Spleen (tissue), 11 donors: ENCODE measurements at regions not wholly inside any gene's neighbourhood (a gene's known extent, or its start where the extent isn't known, plus 50 kb on each side); places are given as distances from the start of the nearest gene placed in this dataset.

Source experiments
- DNase-seq: peaks from one replicate; pipeline ENCODE4 v3.0.0-alpha.2; 2020
- H3K27ac ChIP-seq, 8 donors: fragments of 200-600 bp; sonication (generic) in 7 of 8; 1 replicate in 4 of 8; 2 replicates in 4 of 8; pipeline versions ENCODE4 v1.5.0 to v1.8.0; 2016 to 2021; ENCODE audit warnings: inconsistent platforms in 4 of 8, mild to moderate bottlenecking in 4 of 8, moderate library complexity in 1 of 8
- H3K27me3 ChIP-seq, 7 donors: fragments of 200-600 bp; sonication (generic) in 6 of 7; replicated peaks in 1 of 7; 1 replicate in 4 of 7; 2 replicates in 3 of 7; pipeline versions ENCODE4 v1.5.0 to v1.8.0; 2016 to 2021; ENCODE audit warnings: inconsistent platforms in 3 of 7, mild to moderate bottlenecking in 1 of 7
- H3K36me3 ChIP-seq, 6 donors: fragments of 200-600 bp; sonication (generic) in 5 of 6; 1 replicate in 4 of 6; 2 replicates in 2 of 6; pipeline versions ENCODE4 v1.5.0 to v1.8.0; 2016 to 2021; ENCODE audit warnings: inconsistent platforms in 2 of 6
- H3K4me1 ChIP-seq, 6 donors: fragments of 200-600 bp; sonication (generic) in 5 of 6; 1 replicate in 3 of 6; 2 replicates in 3 of 6; pipeline versions ENCODE4 v1.5.0 to v1.8.0; 2016 to 2021; ENCODE audit warnings: inconsistent platforms in 3 of 6
- H3K4me3 ChIP-seq, 8 donors: fragments of 200-600 bp; sonication (generic) in 7 of 8; 1 replicate in 4 of 8; 2 replicates in 4 of 8; pipeline versions ENCODE4 v1.5.0 to v1.8.0; 2016 to 2021; ENCODE audit warnings: inconsistent platforms in 4 of 8, mild to moderate bottlenecking in 4 of 8, moderate library complexity in 2 of 8
- H3K9me3 ChIP-seq, 8 donors: fragments of 200-600 bp; sonication (generic) in 7 of 8; 1 replicate in 4 of 8; 2 replicates in 4 of 8; pipeline versions ENCODE4 v1.5.0 to v1.8.0; 2016 to 2021; ENCODE audit warnings: inconsistent platforms in 4 of 8
- POLR2A ChIP-seq, 3 donors: fragments of 450-650 bp; IDR thresholded peaks; one replicate each; pipeline ENCODE4 v1.5.1; 2017; ENCODE audit warnings: antibody characterized with exemption in 3 of 3, mild to moderate bottlenecking in 1 of 3
- POLR2AphosphoS5 ChIP-seq, 3 donors: sonication (generic); formaldehyde crosslinking; IDR thresholded peaks; one replicate each; pipeline ENCODE4 v1.5.1; 2017; ENCODE audit warnings: antibody characterized with exemption in 3 of 3
- WGBS, 5 donors: extraction: QIAGEN DNeasy Blood & Tissue Kit in 3 of 5; methylation state at CpG; one replicate each; pipeline versions ENCODE4 v1.1.5 to v1.1.7; 2013 to 2018; 5-methylcytosine and 5-hydroxymethylcytosine counted together
- intact Hi-C: fragments of 100-400 bp; cut with DNase I; formaldehyde crosslinking; loops from one replicate; pipeline ENCODE4 v1.15.0; 2023; ENCODE audit warnings: low total_unique reads
- TF ChIP-seq, protein P1 (sequence below), 11 experiments: fragments of 200-600 bp in 7 of 11; fragments of 450-650 bp in 4 of 11; sonication (generic) in 4 of 11; IDR thresholded peaks in 8 of 11; conservative IDR thresholded peaks in 3 of 11; 1 replicate in 7 of 11; 2 replicates in 4 of 11; pipeline versions ENCODE4 v1.4.0 to v1.8.0; 2016 to 2021; ENCODE audit warnings: antibody characterized with exemption in 11 of 11, inconsistent platforms in 4 of 11, mild to moderate bottlenecking in 1 of 11
- donor health status: healthy with polysubstance abuse.
- donor health status: DM: no; HTN: no; CAD: no; lungs with moderate emphysema.
- donor health status: DM: no; HTN: no; CAD: no.
- donor health status: Bipolar disorder and iron deficiency.
- donor health status: healthy.
- donor health status: DM: no; HTN: no; CAD: no.
- donor health status: DM: yes; HTN: yes; CAD: no.

DNA sequence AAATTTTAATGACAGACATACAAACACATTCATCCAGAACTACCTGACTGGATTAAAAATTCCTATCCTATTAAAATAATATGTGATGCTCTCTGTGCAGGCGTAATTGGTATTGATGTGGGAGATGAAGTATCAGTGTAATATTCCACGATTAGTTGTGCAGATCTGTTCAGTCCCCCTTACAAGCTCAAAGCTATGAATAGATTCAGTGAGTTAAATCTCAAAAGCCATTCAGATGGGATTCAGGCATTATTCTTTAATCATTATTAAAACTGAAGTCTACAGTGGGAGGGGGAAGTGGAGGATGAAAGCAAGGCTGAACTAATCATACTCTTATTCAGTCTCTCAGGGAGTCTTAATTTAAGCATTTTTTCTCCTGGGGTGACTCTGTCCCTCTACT is 855.8 kb downstream of the EFNA5 start:
- H3K4me3 ChIP-seq: no peak overlapping the region
- no peak for DNase-seq
- H3K27me3 ChIP-seq: no peaks in the 10 kb centered on the region
- no peaks in the 10 kb centered on the region for H3K36me3 ChIP-seq
- H3K27ac ChIP-seq: no peak overlapping the region
- WGBS, 5 donors: 57 to 95% (median 86%) methylated on average over 2 of the region's 2 CpGs
- TF ChIP-seq, protein P1, sequence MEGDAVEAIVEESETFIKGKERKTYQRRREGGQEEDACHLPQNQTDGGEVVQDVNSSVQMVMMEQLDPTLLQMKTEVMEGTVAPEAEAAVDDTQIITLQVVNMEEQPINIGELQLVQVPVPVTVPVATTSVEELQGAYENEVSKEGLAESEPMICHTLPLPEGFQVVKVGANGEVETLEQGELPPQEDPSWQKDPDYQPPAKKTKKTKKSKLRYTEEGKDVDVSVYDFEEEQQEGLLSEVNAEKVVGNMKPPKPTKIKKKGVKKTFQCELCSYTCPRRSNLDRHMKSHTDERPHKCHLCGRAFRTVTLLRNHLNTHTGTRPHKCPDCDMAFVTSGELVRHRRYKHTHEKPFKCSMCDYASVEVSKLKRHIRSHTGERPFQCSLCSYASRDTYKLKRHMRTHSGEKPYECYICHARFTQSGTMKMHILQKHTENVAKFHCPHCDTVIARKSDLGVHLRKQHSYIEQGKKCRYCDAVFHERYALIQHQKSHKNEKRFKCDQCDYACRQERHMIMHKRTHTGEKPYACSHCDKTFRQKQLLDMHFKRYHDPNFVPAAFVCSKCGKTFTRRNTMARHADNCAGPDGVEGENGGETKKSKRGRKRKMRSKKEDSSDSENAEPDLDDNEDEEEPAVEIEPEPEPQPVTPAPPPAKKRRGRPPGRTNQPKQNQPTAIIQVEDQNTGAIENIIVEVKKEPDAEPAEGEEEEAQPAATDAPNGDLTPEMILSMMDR (IDR thresholded peaks at IDR 0.05 in 8 of 11, conservative IDR thresholded peaks at IDR 0.05 in 3 of 11): no peak
- TF ChIP-seq POLR2AphosphoS5 (IDR thresholded peaks at IDR 0.05): no peak
- TF ChIP-seq POLR2A (IDR thresholded peaks at IDR 0.05): no peak
- intact Hi-C loops: no loop called here
- no peaks in the 10 kb centered on the region for H3K9me3 ChIP-seq
- H3K4me1 ChIP-seq: no peaks in the 10 kb centered on the region

- H3K4me1 ChIP-seq: no peaks in the 10 kb centered on the region
- 12 to 26% (median 16%) methylated on average over 3 of the region's 3 CpGs for WGBS, 5 donors
- intact Hi-C loops: no loop called here
- no peaks in the 10 kb centered on the region for H3K9me3 ChIP-seq
- no peak for DNase-seq
- H3K27ac ChIP-seq: no peak overlapping the region
- no peaks in the 10 kb centered on the region for H3K36me3 ChIP-seq
- H3K27me3 ChIP-seq: no peaks in the 10 kb centered on the region
- no peak overlapping the region for H3K4me3 ChIP-seq
- TF ChIP-seq POLR2AphosphoS5 (IDR thresholded peaks at IDR 0.05) (no peak), POLR2A (IDR thresholded peaks at IDR 0.05) (no peak)
- TF ChIP-seq, protein P1 (IDR thresholded peaks at IDR 0.05 in 8 of 11, conservative IDR thresholded peaks at IDR 0.05 in 3 of 11): no peak
These were observed 869.2 kb downstream of the EFNA5 start for GRCh38 chr5:106801554-106801953.

GRCh38 chr5:106797996-106798395 is 872.7 kb downstream of the EFNA5 start:
- Histone ChIP-seq H3K36me3 (no peaks in the 10 kb centered on the region), H3K27me3 (no peaks in the 10 kb centered on the region), H3K9me3 (no peaks in the 10 kb centered on the region), H3K4me1 (no peaks in the 10 kb centered on the region), H3K27ac (no peak overlapping the region), H3K4me3 (no peak overlapping the region)
- TF ChIP-seq, protein P1 (IDR thresholded peaks at IDR 0.05 in 8 of 11, conservative IDR thresholded peaks at IDR 0.05 in 3 of 11): no peak
- TF ChIP-seq POLR2AphosphoS5 (IDR thresholded peaks at IDR 0.05) (no peak), POLR2A (IDR thresholded peaks at IDR 0.05) (no peak)
- intact Hi-C loops: no loop called here
- 68 to 86% (median 81%) methylated on average over 3 of the region's 3 CpGs for WGBS, 5 donors
- no peak for DNase-seq

DNA sequence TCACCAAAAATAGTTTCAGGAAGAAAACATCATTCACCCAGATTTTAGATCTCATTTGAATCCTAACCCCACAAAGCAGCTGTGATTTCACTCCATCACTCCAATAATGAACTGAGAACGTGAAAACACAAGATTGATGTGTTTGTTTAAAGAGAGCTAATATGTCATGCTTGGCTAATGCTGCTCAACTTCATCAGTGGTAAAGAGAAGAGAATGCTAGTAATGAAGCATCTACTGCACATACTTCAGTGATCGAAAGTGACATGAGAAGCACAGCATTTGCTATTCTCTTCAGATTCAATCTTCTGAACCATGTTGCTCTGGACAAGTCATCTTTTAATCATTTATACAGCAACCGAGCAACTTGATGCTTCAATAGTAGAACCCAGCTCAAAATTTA is 874.7 kb downstream of the EFNA5 start:
- no peak overlapping the region for H3K27ac ChIP-seq

More for the DNA sequence above, 874.7 kb downstream of the EFNA5 start:
- H3K9me3 ChIP-seq: no peaks in the 10 kb centered on the region
- 73 to 88% (median 77%) methylated on average over 3 of the region's 3 CpGs for WGBS, 5 donors
- no peaks in the 10 kb centered on the region for H3K27me3 ChIP-seq
- TF ChIP-seq POLR2A (IDR thresholded peaks at IDR 0.05) (no peak), POLR2AphosphoS5 (IDR thresholded peaks at IDR 0.05) (no peak)
- TF ChIP-seq, protein P1 (IDR thresholded peaks at IDR 0.05 in 8 of 11, conservative IDR thresholded peaks at IDR 0.05 in 3 of 11): no peak
- H3K4me3 ChIP-seq: no peak overlapping the region
- intact Hi-C loops: no loop called here
- no peak for DNase-seq
- H3K4me1 ChIP-seq: no peaks in the 10 kb centered on the region
- H3K36me3 ChIP-seq: no peaks in the 10 kb centered on the region
